Liver (tissue), 7 donors: ENCODE measurements at regions not wholly inside any gene's neighbourhood (a gene's known extent, or its start where the extent isn't known, plus 50 kb on each side); places are given as distances from the start of the nearest gene placed in this dataset.
A peak's percentile ranks its signal among the peaks of the same experiment; 100 is the strongest.

Experiments used
- DNase-seq: peaks from one replicate; pipeline ENCODE4 v3.0.0-alpha.2; 2017; ENCODE audit warnings: low spot score
- H3K27ac ChIP-seq, 2 donors: one replicate each; pipeline ENCODE4 v1.7.0; 2013; ENCODE audit warnings: inconsistent platforms in 2 of 2, low read length in 2 of 2, control low read depth in 1 of 2, low read depth in 1 of 2, mild to moderate bottlenecking in 1 of 2
- H3K27me3 ChIP-seq, 4 donors: one replicate each; pipeline versions ENCODE4 v1.6.1 to v1.7.0; 2013; ENCODE audit warnings: low read length in 3 of 4, inconsistent platforms in 1 of 4, mild to moderate bottlenecking in 1 of 4, moderate library complexity in 1 of 4; ENCODE audit not compliant: control insufficient read depth in 4 of 4, insufficient read depth in 4 of 4
- H3K36me3 ChIP-seq, 4 donors: one replicate each; pipeline versions ENCODE4 v1.6.1 to v1.7.0; 2013; ENCODE audit warnings: low read length in 3 of 4, mild to moderate bottlenecking in 3 of 4, low read depth in 1 of 4, moderate library complexity in 1 of 4; ENCODE audit not compliant: control insufficient read depth in 4 of 4, insufficient read depth in 3 of 4
- H3K4me1 ChIP-seq, 4 donors: one replicate each; pipeline versions ENCODE4 v1.6.1 to v1.7.0; 2013; ENCODE audit warnings: low read length in 3 of 4, mild to moderate bottlenecking in 3 of 4, moderate library complexity in 1 of 4; ENCODE audit not compliant: control insufficient read depth in 4 of 4, insufficient read depth in 4 of 4
- H3K4me3 ChIP-seq, 3 donors: one replicate each; pipeline versions ENCODE4 v1.6.1 to v1.7.0; 2013; ENCODE audit warnings: low read length in 3 of 3, control low read depth in 1 of 3, low read depth in 1 of 3, mild to moderate bottlenecking in 1 of 3
- H3K9ac ChIP-seq, 2 donors: one replicate each; pipeline ENCODE4 v1.7.0; 2013; ENCODE audit warnings: low read length in 2 of 2, mild to moderate bottlenecking in 2 of 2, moderate library complexity in 2 of 2, control low read depth in 1 of 2, low read depth in 1 of 2
- H3K9me3 ChIP-seq, 4 donors: one replicate each; pipeline versions ENCODE4 v1.6.1 to v1.7.0; 2013; ENCODE audit warnings: low read length in 3 of 4; ENCODE audit not compliant: control insufficient read depth in 4 of 4
- ATF3 ChIP-seq: IDR thresholded peaks from 2 replicates; pipeline ENCODE4 v1.6.1; 2016; ENCODE audit warnings: antibody characterized with exemption
- EGR1 ChIP-seq, 2 donors: IDR thresholded peaks; 2 replicates each; pipeline ENCODE4 v1.6.1; 2016 to 2018; ENCODE audit warnings: antibody characterized with exemption in 2 of 2, low read depth in 2 of 2
- FOXA1 ChIP-seq: IDR thresholded peaks from 2 replicates; pipeline ENCODE4 v1.6.1; 2016; ENCODE audit warnings: antibody characterized with exemption
- FOXA2 ChIP-seq: IDR thresholded peaks from 2 replicates; pipeline ENCODE4 v1.6.1; 2016; ENCODE audit warnings: antibody characterized with exemption
- GABPA ChIP-seq, 2 donors: IDR thresholded peaks in 1 of 2; conservative IDR thresholded peaks in 1 of 2; 2 replicates each; pipeline ENCODE4 v1.6.1; 2016; ENCODE audit warnings: antibody characterized with exemption in 2 of 2, mild to moderate bottlenecking in 1 of 2, moderate library complexity in 1 of 2
- HNF4A ChIP-seq, 2 donors: conservative IDR thresholded peaks; 2 replicates each; pipeline ENCODE4 v1.6.1; 2016; ENCODE audit warnings: antibody characterized with exemption in 2 of 2, mild to moderate bottlenecking in 2 of 2
- HNF4G ChIP-seq: IDR thresholded peaks from 2 replicates; pipeline ENCODE4 v1.6.1; 2016; ENCODE audit warnings: antibody characterized with exemption
- JUND ChIP-seq, 2 donors: IDR thresholded peaks; 2 replicates each; pipeline ENCODE4 v1.6.1; 2016; ENCODE audit warnings: antibody characterized with exemption in 2 of 2
- MAX ChIP-seq: IDR thresholded peaks from 2 replicates; pipeline ENCODE4 v1.6.1; 2016; ENCODE audit warnings: antibody characterized with exemption
- NR2F2 ChIP-seq: IDR thresholded peaks from 2 replicates; pipeline ENCODE4 v1.6.1; 2016; ENCODE audit warnings: antibody characterized with exemption
- RAD21 ChIP-seq, 2 donors: IDR thresholded peaks; 2 replicates each; pipeline ENCODE4 v1.6.1; 2016; ENCODE audit warnings: antibody characterized with exemption in 2 of 2, mild to moderate bottlenecking in 2 of 2
- REST ChIP-seq: IDR thresholded peaks from 2 replicates; pipeline ENCODE4 v1.6.1; 2016; ENCODE audit warnings: antibody characterized with exemption, mild to moderate bottlenecking
- RXRA ChIP-seq, 2 donors: IDR thresholded peaks; 2 replicates each; pipeline ENCODE4 v1.6.1; 2017 to 2018; ENCODE audit warnings: antibody characterized with exemption in 2 of 2, mild to moderate bottlenecking in 1 of 2
- SP1 ChIP-seq: IDR thresholded peaks from 2 replicates; pipeline ENCODE4 v1.6.1; 2018; ENCODE audit warnings: antibody characterized with exemption, mild to moderate bottlenecking
- YY1 ChIP-seq: IDR thresholded peaks from 2 replicates; pipeline ENCODE4 v1.6.1; 2016; ENCODE audit warnings: antibody characterized with exemption, mild to moderate bottlenecking
- ZBTB33 ChIP-seq: IDR thresholded peaks from 2 replicates; pipeline ENCODE4 v1.6.1; 2016; ENCODE audit warnings: antibody characterized with exemption
- WGBS: extraction: QIAGEN DNeasy Blood & Tissue Kit; methylation state at CpG from one replicate; pipeline ENCODE4 v1.1.7; 2013; 5-methylcytosine and 5-hydroxymethylcytosine counted together
- donor health status: healthy.
- donor health status: healthy.
- donor health status: healthy.
- donor health status: healthy.

- TF ChIP-seq JUND (IDR thresholded peaks at IDR 0.05) (no peak), ATF3 (no peak), FOXA1 (no peak), ZBTB33 (no peak), RAD21 (IDR thresholded peaks at IDR 0.05) (no peak), NR2F2 (no peak), REST (no peak), FOXA2 (no peak), HNF4G (no peak), RXRA (IDR thresholded peaks at IDR 0.05) (no peak), MAX (no peak), EGR1 (IDR thresholded peaks at IDR 0.05; ENCODE audit: low read depth in 2 of 2) (no peak)
- no peak overlapping the region for H3K9ac ChIP-seq
- H3K27me3 ChIP-seq = no peaks in the 10 kb centered on the region
- peaks cover 5 to 17% (median 13%) of the 10 kb centered on the region in 4 donors for H3K9me3 ChIP-seq
- no peak for DNase-seq
- no peaks in the 10 kb centered on the region for H3K4me1 ChIP-seq
- H3K4me3 ChIP-seq = no peak overlapping the region
- H3K36me3 ChIP-seq = no peaks in the 10 kb centered on the region
- WGBS = 85% methylated on average over 11 of the region's 11 CpGs
- H3K27ac ChIP-seq = no peak overlapping the region
These were observed 223.4 kb downstream of the SNRPN start for GRCh38 chr15:25177955-25178801.

- Histone ChIP-seq H3K27ac (no peak overlapping the region), H3K4me3 (no peak overlapping the region), H3K36me3 (no peaks in the 10 kb centered on the region), H3K9me3 (peaks cover 0 to 17% (median 8%) of the 10 kb centered on the region in 4 donors), H3K27me3 (no peaks in the 10 kb centered on the region), H3K9ac (no peak overlapping the region), H3K4me1 (no peaks in the 10 kb centered on the region)
- peak; percentile 20 for DNase-seq
- 81% methylated on average over 17 of the region's 17 CpGs for WGBS
- no peak for TF ChIP-seq GABPA (IDR thresholded peaks at IDR 0.05 in 1 of 2, conservative IDR thresholded peaks at IDR 0.05 in 1 of 2)
- TF ChIP-seq RXRA (IDR thresholded peaks at IDR 0.05) = no peak
- TF ChIP-seq ZBTB33 = no peak
- no peak for TF ChIP-seq NR2F2
- TF ChIP-seq HNF4A (conservative IDR thresholded peaks at IDR 0.05) = no peak
- TF ChIP-seq SP1 = no peak
- no peak for TF ChIP-seq MAX
- no peak for TF ChIP-seq YY1
These were observed 224.3 kb downstream of the SNRPN start for GRCh38 chr15:25178835-25179672.
